ENCODE measurements at regions not wholly inside any gene's neighbourhood (a gene's known extent, or its start where the extent isn't known, plus 50 kb on each side); places are given as distances from the start of the nearest gene placed in this dataset.

- TF ChIP-seq POLR2A (IDR thresholded peaks at IDR 0.05; ENCODE audit: low read depth, low read length) (no peak), POLR2AphosphoS5 (IDR thresholded peaks at IDR 0.05; ENCODE audit: low read depth, low read length) (no peak), SPI1 (IDR thresholded peaks at IDR 0.05; ENCODE audit: low read depth, low read length) (no peak)
Measured at GRCh38 chr12:124514145-124514995, 53.0 kb downstream of the NCOR2 start.

Data from GM12891 (cell line).